HG02943 (cell line): ENCODE measurements at regions not wholly inside any gene's neighbourhood (a gene's known extent, or its start where the extent isn't known, plus 50 kb on each side); places are given as distances from the start of the nearest gene placed in this dataset.

Experiments used
- ATAC-seq: cut with Tn5 transposase; IDR thresholded peaks from one replicate; pipeline ENCODE4 v1.9.1; 2021; ENCODE audit warnings: mild to moderate bottlenecking, low read depth, moderate library complexity; ENCODE audit not compliant: unreplicated experiment

DNA sequence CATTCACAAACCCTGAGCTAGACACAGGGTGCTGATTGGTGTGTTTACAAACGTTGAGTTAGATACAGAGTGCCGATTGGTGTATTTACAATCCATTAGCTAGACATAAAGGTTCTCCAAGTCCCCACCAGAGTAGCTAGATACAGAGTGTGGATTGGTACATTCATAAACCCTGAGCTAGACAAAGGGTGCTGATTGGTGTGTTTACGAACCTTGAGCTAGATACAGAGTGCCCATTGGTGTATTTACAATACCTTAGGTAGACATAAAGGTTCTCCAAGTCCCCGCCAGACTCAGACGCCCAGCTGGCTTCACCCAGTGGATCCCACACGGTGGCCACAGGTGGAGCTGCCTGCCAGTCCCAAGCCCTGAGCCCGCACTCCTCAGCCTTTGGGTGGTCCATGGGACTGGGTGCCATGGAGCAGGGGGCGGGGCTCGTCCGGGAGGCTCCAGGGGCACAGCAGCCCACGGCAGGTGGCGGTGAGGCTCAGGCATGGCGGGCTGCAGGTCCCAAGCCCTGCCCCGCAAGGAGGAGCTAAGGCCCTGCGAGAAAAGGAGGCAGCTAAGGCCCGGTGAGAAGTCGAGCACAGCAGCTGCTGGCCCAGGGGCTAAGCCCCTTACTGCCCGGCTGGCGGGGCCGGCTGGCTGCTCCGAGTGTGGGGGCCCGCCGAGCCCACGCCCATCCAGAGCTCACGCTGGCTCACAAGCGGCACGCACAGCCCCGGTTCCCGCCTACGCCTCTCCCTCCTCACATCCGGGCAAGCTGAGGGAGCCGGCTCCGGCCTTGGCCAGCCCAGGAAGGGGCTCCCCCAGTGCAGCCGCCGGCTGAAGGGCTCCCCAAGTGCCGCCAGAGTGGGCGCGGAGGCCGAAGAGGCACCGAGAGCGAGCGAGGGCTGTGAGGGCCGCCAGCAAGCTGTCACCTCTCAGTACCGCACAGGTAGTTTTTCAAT is 1039.2 kb upstream of the CDH9 start:
- no peak for ATAC-seq

DNA sequence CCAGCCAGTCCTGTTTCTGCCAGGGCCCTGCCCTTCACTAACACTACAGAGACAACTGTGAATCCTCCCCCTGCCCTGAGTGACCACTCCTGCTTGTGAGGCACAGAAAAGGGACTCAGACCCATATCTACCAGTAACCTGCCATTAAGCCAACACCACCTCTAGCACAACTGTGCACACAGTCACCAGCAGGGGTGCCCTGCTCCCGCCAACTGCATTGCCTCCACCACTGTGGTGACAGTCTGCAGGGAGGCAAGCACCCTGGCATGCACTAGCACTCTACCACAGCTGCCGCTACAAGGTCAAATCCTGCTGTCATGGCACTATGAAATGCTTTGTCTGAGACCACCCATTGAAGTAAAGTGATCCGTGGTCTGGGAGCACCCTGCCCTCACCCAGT is 1028.5 kb upstream of the CDH9 start:
- no peak for ATAC-seq

GRCh38 chr5:28065656-28066055 is 1027.3 kb upstream of the CDH9 start:
- ATAC-seq: no peak

GRCh38 chr5:28046596-28046995 is 1008.2 kb upstream of the CDH9 start:
- no peak for ATAC-seq

- ATAC-seq: no peak
Measured at GRCh38 chr5:28027851-28028250, 989.5 kb upstream of the CDH9 start.

GRCh38 chr5:28017178-28017577 is 978.8 kb upstream of the CDH9 start:
- ATAC-seq: no peak

DNA sequence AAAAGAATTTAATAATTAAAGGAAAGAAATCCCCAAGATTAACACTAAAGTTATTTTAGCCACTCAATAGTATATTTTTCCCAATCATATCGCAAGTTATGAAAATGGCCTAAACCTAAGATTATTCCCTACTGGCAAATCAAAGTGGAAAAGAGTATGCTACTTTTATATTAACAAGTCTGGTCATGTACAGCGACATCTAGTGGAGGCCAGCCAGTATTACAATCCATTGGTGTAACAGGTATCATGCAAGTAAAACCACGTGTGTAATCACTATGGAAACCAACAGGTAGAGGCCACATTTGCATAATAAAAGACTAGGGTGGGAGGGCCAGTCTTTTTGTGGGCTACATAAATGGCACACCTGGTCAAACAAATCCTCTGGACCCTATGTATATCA is 976.4 kb upstream of the CDH9 start:
- ATAC-seq: no peak

DNA sequence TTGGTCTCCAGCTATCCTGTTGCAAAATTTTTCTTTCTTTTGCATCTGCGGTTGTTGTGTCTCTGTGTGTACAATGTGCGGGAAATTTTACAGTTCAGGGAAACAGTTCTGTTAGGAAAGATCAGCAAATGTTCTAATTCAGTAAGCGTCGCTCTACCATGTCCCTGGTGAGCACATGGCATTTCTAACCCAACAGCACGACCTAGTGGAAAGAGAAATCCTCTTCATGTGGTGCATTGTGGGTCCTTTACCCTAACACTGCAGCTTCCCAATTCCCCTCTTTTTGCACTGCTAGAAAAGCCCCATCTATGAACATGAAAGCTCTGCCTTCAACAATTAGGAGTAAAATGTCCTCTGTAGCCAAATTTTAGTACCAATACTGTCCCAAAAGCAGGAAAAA is 974.2 kb upstream of the CDH9 start:
- no peak for ATAC-seq

DNA sequence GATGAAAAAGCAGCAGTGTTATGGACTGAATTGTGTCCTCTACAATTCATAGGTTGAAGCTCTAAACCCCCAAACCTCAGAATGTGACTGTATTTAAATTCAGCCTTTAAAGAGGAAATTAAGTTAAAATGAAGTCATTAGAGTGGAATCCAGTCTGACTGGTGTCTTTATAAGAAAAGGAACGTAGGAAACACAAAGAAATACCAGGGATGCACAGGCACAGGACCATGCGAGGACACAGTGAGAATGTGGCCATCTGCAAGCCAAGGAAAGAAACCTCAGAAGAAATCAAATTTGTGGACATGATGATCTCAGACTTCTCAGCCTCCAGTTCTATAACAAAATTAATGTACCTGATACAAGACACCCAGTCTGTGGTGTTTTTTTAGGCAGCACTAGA is 971.2 kb upstream of the CDH9 start:
- no peak for ATAC-seq

GRCh38 chr5:27996665-27997064 is 958.3 kb upstream of the CDH9 start:
- no peak for ATAC-seq

GRCh38 chr5:27995867-27996266 is 957.5 kb upstream of the CDH9 start:
- ATAC-seq: no peak

- ATAC-seq: no peak
Measured at GRCh38 chr5:27978322-27978721, 939.9 kb upstream of the CDH9 start.

DNA sequence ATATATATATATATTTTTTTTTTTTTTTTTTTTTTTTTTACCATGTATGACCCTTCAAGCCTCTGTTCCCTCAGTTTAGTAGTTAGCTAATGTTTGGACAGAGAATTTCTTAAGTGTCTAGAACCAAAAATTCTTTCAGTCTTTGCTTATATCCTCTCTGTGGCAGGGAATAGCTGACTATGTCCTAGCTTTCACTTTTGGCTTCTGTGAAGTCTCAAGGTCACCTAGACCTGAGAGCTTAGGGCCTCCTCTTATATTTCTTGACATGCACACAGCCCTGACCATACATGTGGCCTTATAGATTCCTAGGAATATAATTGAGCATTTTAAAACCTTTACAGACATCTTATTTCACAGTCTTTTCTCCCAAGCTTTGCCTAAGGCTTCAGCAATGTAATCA is 930.8 kb upstream of the CDH9 start:
- no peak for ATAC-seq

GRCh38 chr5:27963050-27963783 is 924.8 kb upstream of the CDH9 start:
- ATAC-seq: no peak

DNA sequence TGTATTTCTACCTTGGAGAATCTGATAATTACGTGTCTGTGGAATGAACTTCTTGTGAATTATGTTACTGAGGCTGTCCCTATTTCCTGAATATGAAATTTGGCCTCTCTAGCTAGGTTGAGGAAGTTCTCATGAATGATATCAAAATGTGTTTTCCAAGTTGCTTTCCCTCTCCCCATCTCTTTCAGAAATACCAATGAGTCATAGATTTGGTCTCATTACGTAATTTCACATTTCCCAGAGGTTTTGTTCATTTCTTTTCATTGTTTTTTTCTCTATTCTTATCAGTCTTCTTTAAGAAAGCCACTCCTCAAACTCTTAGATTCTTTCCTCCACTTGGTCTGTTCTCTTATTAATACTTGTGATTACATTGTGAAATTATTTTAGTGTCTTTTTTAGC is 923.8 kb upstream of the CDH9 start:
- ATAC-seq: no peak

DNA sequence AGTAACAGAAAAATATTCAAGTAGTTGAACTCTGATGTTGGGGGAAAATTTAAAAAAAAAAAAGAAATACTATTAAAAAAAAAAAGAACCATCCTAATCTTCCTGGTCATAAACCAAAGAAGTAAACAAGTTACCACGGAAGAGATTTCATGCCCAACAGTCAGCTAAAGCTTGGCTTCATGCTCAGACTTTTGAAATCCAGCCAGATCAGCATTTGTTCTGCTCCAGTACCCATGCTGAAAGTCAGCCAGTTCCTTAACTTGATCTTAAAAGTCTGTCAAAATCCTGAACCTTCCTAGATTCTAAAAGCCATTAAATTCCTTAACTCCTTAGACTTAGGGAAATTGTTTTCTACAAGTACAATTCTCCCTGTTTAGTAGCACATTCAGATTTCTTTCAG is 908.7 kb upstream of the CDH9 start:
- no peak for ATAC-seq

GRCh38 chr5:27944471-27944870 is 906.1 kb upstream of the CDH9 start:
- no peak for ATAC-seq

- no peak for ATAC-seq
Measured at GRCh38 chr5:27938989-27939388, 900.6 kb upstream of the CDH9 start.

GRCh38 chr5:27928060-27928459 is 889.7 kb upstream of the CDH9 start:
- no peak for ATAC-seq

DNA sequence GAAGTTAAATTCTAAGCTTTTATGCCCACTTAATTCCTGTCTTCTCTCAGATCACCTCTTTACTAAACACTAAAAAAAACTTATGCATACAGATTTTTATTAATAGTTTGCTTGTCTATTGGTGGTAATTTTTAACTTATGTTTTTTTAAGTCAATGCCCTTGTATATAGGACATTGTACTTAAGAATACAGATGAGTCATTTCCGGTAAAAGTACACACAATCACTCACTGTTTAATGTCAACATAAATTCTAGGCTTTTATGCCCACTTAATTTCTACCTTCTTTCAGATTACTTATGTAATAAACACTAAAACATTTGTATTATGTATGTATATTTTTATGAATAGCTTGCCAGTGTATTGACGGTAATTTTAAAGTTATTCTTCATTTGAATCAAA is 872.8 kb upstream of the CDH9 start:
- no peak for ATAC-seq

DNA sequence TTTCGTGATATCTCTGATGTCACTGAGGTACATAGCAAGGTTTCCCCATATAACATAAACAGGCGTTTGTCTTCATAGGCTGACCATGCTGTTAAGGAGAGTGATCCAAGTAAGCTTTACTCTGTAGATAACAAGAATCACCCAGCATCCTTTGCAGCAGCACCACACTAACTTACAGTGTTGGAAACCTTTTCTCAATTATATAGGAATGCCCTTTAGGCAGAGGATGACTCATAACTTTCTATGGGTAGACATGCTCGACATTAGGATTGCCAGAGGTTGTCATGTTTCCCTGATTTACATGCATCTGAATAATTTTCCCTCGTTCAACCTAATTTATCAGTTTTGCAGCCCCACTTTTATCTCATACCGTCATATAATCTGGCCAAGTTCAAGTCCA is 870.0 kb upstream of the CDH9 start:
- no peak for ATAC-seq
